Caco-2 (cell line): ENCODE measurements at regions not wholly inside any gene's neighbourhood (a gene's known extent, or its start where the extent isn't known, plus 50 kb on each side); places are given as distances from the start of the nearest gene placed in this dataset.
"Not testable (repeated sequence)": the region's sequence is repeated elsewhere in the genome, so short reads cannot be mapped to it uniquely, and the experiment has no call there.

ENCODE experiments used
- BruUV-seq: library from RNA; stranded (reverse); fragments of 400-500 nt; replicated peaks from 2 replicates; lab custom pipeline; 2021; lab: Mats Ljungman, UMichigan
- CTCF ChIA-PET: fragments of 300-600 bp; sonication (Branson Sonifier 250); formaldehyde crosslinking; loops from one replicate; lab custom pipeline; 2022; ENCODE audit warnings: antibody characterized with exemption; lab: Charles Lee
- POLR2A ChIA-PET: fragments of 300-600 bp; sonication (Branson Sonifier 250); formaldehyde crosslinking; loops from one replicate; lab custom pipeline; 2022; ENCODE audit warnings: antibody characterized with exemption; lab: Charles Lee
- DNase-seq, 2 experiments: peaks; one replicate each; pipeline versions ENCODE4 v3.0.0 to v3.0.0-alpha.2; 2020 to 2022
- H3K27me3 ChIP-seq: replicated peaks from 2 replicates; pipeline ENCODE4 v1.6.0; 2011; ENCODE audit warnings: low read length; ENCODE audit not compliant: control insufficient read depth, insufficient read depth
- H3K36me3 ChIP-seq: 2 replicates; pipeline ENCODE4 v1.5.1; 2011; ENCODE audit warnings: low read length; ENCODE audit not compliant: control insufficient read depth, insufficient read depth
- H3K4me1 ChIP-seq: fragments of 250-450 bp; sonication (Bioruptor Pico); 2 replicates; pipeline ENCODE4 v1.5.1; 2020; ENCODE audit warnings: mild to moderate bottlenecking
- H3K4me3 ChIP-seq: 2 replicates; pipeline ENCODE4 v1.5.1; 2011; ENCODE audit warnings: low read depth, mild to moderate bottlenecking, control low read depth, low read length
- H3K9me3 ChIP-seq: fragments of 250-450 bp; sonication (Bioruptor Pico); 2 replicates; pipeline ENCODE4 v1.5.1; 2020; ENCODE audit warnings: mild to moderate bottlenecking, moderate library complexity
- H3K27ac Mint-ChIP-seq: one replicate; pipeline ENCODE4 v1.8.0; 2022; ENCODE audit warnings: mixed read lengths; ENCODE audit not compliant: unreplicated experiment
- H3K27me3 Mint-ChIP-seq: one replicate; pipeline ENCODE4 v1.8.0; 2022; ENCODE audit warnings: mixed read lengths; ENCODE audit not compliant: insufficient read depth, unreplicated experiment
- H3K36me3 Mint-ChIP-seq: one replicate; pipeline ENCODE4 v1.8.0; 2022; ENCODE audit warnings: mild to moderate bottlenecking, mixed read lengths; ENCODE audit not compliant: insufficient read depth, unreplicated experiment
- H3K4me1 Mint-ChIP-seq: one replicate; pipeline ENCODE4 v1.8.0; 2022; ENCODE audit warnings: low read depth, mixed read lengths; ENCODE audit not compliant: unreplicated experiment
- H3K4me3 Mint-ChIP-seq: one replicate; pipeline ENCODE4 v1.8.0; 2022; ENCODE audit warnings: mild to moderate bottlenecking, moderate library complexity, mixed read lengths; ENCODE audit not compliant: unreplicated experiment
- H3K9me3 Mint-ChIP-seq: one replicate; pipeline ENCODE4 v1.8.0; 2022; ENCODE audit warnings: mixed read lengths; ENCODE audit not compliant: unreplicated experiment
- intact Hi-C: fragments of 100-400 bp; cut with micrococcal nuclease; formaldehyde crosslinking; loops from one replicate; pipeline ENCODE4 v1.10.0; 2022; ENCODE audit not compliant: unreplicated experiment
- TF ChIP-seq, protein P1 (sequence below), 2 experiments: fragments of 200-600 bp in 1 of 2; IDR thresholded peaks; 1 replicate in 1 of 2; 2 replicates in 1 of 2; pipeline versions ENCODE4 v1.5.1 to v1.8.0; 2011 to 2022; ENCODE audit warnings: antibody characterized with exemption in 1 of 2, control low read depth in 1 of 2, inconsistent platforms in 1 of 2, low read depth in 1 of 2, low read length in 1 of 2, mild to moderate bottlenecking in 1 of 2, moderate library complexity in 1 of 2; ENCODE audit not compliant: insufficient read depth in 1 of 2, severe bottlenecking in 1 of 2, unreplicated experiment in 1 of 2

DNA sequence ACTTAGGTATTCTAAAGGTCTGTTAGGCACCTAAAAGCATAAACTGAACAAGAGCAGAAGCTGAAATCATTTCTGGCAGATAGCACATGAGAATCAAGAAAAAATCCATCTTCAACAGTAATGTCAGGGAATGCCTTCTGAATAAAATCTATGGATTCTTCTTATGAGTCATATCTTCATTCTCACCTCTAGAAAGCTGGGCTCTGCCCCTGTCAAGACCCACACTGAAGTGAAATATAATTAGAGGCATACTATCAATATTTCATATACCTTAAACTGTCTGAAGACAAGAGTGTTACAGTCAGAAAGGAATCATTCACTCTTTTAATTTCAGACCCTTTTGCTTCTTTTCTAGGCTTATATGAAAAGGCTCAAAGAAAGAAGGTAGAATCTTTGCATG is 485.8 kb upstream of the PTCHD4 start:
- intact Hi-C loops = no loop called here
- Mint-ChIP-seq H3K4me3 (no peak overlapping the region), H3K27me3 (peaks cover 6% of the 10 kb centered on the region), H3K36me3 (no peaks in the 10 kb centered on the region), H3K4me1 (no peaks in the 10 kb centered on the region), H3K9me3 (no peaks in the 10 kb centered on the region), H3K27ac (no peak overlapping the region)
- H3K4me3 ChIP-seq = no peak overlapping the region
- H3K27me3 ChIP-seq = no peaks in the 10 kb centered on the region
- BruUV-seq = no TSS peak
- TF ChIP-seq, protein P1, sequence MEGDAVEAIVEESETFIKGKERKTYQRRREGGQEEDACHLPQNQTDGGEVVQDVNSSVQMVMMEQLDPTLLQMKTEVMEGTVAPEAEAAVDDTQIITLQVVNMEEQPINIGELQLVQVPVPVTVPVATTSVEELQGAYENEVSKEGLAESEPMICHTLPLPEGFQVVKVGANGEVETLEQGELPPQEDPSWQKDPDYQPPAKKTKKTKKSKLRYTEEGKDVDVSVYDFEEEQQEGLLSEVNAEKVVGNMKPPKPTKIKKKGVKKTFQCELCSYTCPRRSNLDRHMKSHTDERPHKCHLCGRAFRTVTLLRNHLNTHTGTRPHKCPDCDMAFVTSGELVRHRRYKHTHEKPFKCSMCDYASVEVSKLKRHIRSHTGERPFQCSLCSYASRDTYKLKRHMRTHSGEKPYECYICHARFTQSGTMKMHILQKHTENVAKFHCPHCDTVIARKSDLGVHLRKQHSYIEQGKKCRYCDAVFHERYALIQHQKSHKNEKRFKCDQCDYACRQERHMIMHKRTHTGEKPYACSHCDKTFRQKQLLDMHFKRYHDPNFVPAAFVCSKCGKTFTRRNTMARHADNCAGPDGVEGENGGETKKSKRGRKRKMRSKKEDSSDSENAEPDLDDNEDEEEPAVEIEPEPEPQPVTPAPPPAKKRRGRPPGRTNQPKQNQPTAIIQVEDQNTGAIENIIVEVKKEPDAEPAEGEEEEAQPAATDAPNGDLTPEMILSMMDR (IDR thresholded peaks at IDR 0.05; ENCODE audit: insufficient read depth in 1 of 2, low read depth in 1 of 2, low read length in 1 of 2, severe bottlenecking in 1 of 2, unreplicated experiment in 1 of 2) = no peak
- ChIA-PET CTCF (no interaction called here), POLR2A (no interaction called here)
- H3K36me3 ChIP-seq = no peaks in the 10 kb centered on the region
- H3K9me3 ChIP-seq = no peaks in the 10 kb centered on the region; the same call in 1 of the 2 replicates
- DNase-seq = no peak
- no peaks in the 10 kb centered on the region for H3K4me1 ChIP-seq

DNA sequence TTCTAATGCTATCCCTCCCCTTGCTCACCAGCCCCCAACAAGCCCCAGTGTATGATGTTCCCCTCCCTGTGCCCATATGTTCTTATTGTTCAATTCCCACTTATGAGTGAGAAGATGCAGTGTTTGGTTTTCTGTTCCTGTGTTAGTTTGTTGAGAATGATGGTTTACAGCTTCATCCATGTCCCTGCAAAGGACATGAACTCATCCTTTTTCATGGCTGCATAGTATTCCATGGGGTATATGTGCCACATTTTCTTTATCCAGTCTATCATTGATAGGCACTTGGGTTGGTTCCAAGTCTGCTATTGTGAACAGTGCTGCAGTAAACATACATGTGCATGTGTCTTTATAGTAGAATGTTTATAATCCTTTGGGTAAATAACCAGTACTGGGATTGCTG is 480.2 kb upstream of the PTCHD4 start:
- H3K4me1 ChIP-seq, DNase-seq, H3K4me1 Mint-ChIP-seq, H3K36me3 ChIP-seq, H3K27me3 Mint-ChIP-seq, H3K27me3 ChIP-seq, CTCF ChIA-PET, intact Hi-C loops, H3K27ac Mint-ChIP-seq, H3K36me3 Mint-ChIP-seq, BruUV-seq, H3K9me3 Mint-ChIP-seq, H3K4me3 ChIP-seq, POLR2A ChIA-PET, H3K4me3 Mint-ChIP-seq, H3K9me3 ChIP-seq: not testable (repeated sequence)

DNA sequence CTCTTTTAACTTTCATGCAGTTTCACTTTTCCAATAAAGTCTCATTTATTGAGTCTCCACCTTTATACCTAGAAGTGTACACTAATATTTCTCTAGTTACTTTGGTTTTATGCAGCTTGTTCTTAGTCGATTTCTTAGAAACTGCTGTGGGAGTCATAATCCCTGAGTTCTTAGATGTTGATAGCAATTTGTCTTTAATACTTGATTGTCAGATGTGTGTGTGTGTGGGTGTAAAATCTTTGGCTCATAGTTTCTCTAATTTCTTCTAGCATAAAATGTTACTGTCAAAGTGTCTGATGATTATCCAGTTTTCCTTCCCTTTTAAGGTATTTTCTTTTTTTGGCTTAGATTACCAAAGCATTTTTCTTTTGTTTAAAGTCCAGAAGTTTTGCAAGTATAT is 473.8 kb upstream of the PTCHD4 start:
- TF ChIP-seq, protein P1 (IDR thresholded peaks at IDR 0.05; ENCODE audit: insufficient read depth in 1 of 2, low read depth in 1 of 2, low read length in 1 of 2, severe bottlenecking in 1 of 2, unreplicated experiment in 1 of 2) = no peak
- no peak overlapping the region for H3K27ac Mint-ChIP-seq
- no peaks in the 10 kb centered on the region for H3K36me3 ChIP-seq
- no peaks in the 10 kb centered on the region for H3K9me3 ChIP-seq
- no peaks in the 10 kb centered on the region for H3K4me1 Mint-ChIP-seq
- H3K4me3 Mint-ChIP-seq = no peak overlapping the region
- intact Hi-C loops = no loop called here
- BruUV-seq = no TSS peak
- no peaks in the 10 kb centered on the region for H3K36me3 Mint-ChIP-seq
- H3K9me3 Mint-ChIP-seq = no peaks in the 10 kb centered on the region
- CTCF ChIA-PET = no interaction called here
- H3K4me1 ChIP-seq = no peaks in the 10 kb centered on the region
- H3K27me3 Mint-ChIP-seq = peaks cover 4% of the 10 kb centered on the region
- DNase-seq = no peak
- H3K4me3 ChIP-seq = no peak overlapping the region
- no peaks in the 10 kb centered on the region for H3K27me3 ChIP-seq
- POLR2A ChIA-PET = no interaction called here

DNA sequence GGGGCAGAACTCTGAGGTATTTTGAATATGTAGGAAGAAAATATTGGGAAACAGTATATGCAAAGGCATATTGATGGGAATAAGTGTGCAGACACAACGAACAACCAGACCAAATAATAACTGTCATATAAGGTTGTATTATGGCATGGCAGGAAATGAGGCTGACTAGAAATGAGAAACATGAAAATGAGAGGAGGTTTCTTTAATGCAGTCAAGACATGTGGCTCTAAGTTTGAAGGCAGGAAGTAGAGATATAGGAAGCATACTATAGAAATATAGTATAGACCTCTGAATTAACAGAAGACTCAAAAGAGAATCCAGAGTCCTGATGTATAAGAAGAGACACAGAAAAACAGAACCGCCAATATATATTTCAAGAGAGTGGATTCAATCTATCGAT is 459.7 kb upstream of the PTCHD4 start:
- H3K4me3 Mint-ChIP-seq = no peak overlapping the region
- no peak for DNase-seq
- intact Hi-C loops = no loop called here
- no peaks in the 10 kb centered on the region for H3K36me3 ChIP-seq
- BruUV-seq = no TSS peak
- H3K9me3 ChIP-seq = no peaks in the 10 kb centered on the region
- H3K4me1 ChIP-seq = no peaks in the 10 kb centered on the region
- POLR2A ChIA-PET = no interaction called here
- TF ChIP-seq, protein P1 (IDR thresholded peaks at IDR 0.05; ENCODE audit: insufficient read depth in 1 of 2, low read depth in 1 of 2, low read length in 1 of 2, severe bottlenecking in 1 of 2, unreplicated experiment in 1 of 2) = no peak
- no peak overlapping the region for H3K4me3 ChIP-seq
- no peaks in the 10 kb centered on the region for H3K27me3 ChIP-seq
- H3K4me1 Mint-ChIP-seq = no peaks in the 10 kb centered on the region
- CTCF ChIA-PET = no interaction called here
- H3K27me3 Mint-ChIP-seq = no peaks in the 10 kb centered on the region
- no peaks in the 10 kb centered on the region for H3K36me3 Mint-ChIP-seq
- no peak overlapping the region for H3K27ac Mint-ChIP-seq
- no peaks in the 10 kb centered on the region for H3K9me3 Mint-ChIP-seq
